Lung (tissue), 11 donors: ENCODE measurements at regions not wholly inside any gene's neighbourhood (a gene's known extent, or its start where the extent isn't known, plus 50 kb on each side); places are given as distances from the start of the nearest gene placed in this dataset.

ENCODE experiments used
- ATAC-seq: fragments of 200-7000 bp; cut with Tn5 transposase; one replicate; pipeline ENCODE4 v1.9.1; 2020; ENCODE audit warnings: moderate number of reproducible peaks; ENCODE audit not compliant: insufficient read depth, low FRiP score
- DNase-seq, 3 donors: peaks; one replicate each; pipeline ENCODE4 v3.0.0-alpha.2; 2013 to 2017
- H3K27ac ChIP-seq, 2 donors: one replicate each; pipeline ENCODE4 v1.5.1; 2013; ENCODE audit warnings: mild to moderate bottlenecking in 2 of 2, moderate library complexity in 2 of 2, control low read depth in 1 of 2, inconsistent platforms in 1 of 2, low read depth in 1 of 2, low read length in 1 of 2
- H3K27me3 ChIP-seq, 3 donors: one replicate each; pipeline ENCODE4 v1.5.1; 2013; ENCODE audit warnings: low read length in 2 of 3; ENCODE audit not compliant: control insufficient read depth in 3 of 3, insufficient read depth in 3 of 3
- H3K36me3 ChIP-seq, 4 donors: one replicate each; pipeline ENCODE4 v1.5.1; 2013; ENCODE audit warnings: low read length in 4 of 4, mild to moderate bottlenecking in 1 of 4, moderate library complexity in 1 of 4; ENCODE audit not compliant: control insufficient read depth in 4 of 4, insufficient read depth in 4 of 4
- H3K4me1 ChIP-seq, 5 donors: one replicate each; pipeline ENCODE4 v1.5.1; 2013; ENCODE audit warnings: low read length in 5 of 5, mild to moderate bottlenecking in 2 of 5, moderate library complexity in 1 of 5; ENCODE audit not compliant: control insufficient read depth in 5 of 5, insufficient read depth in 5 of 5
- H3K4me3 ChIP-seq: one replicate; pipeline ENCODE4 v1.5.1; 2013; ENCODE audit warnings: mild to moderate bottlenecking, control low read depth, moderate library complexity
- H3K9ac ChIP-seq, 2 donors: one replicate each; pipeline ENCODE4 v1.5.1; 2013; ENCODE audit warnings: low read length in 2 of 2, control low read depth in 1 of 2; ENCODE audit not compliant: insufficient read depth in 1 of 2
- H3K9me3 ChIP-seq, 4 donors: one replicate each; pipeline ENCODE4 v1.5.1; 2013; ENCODE audit warnings: low read length in 3 of 4, mild to moderate bottlenecking in 1 of 4, moderate library complexity in 1 of 4; ENCODE audit not compliant: control insufficient read depth in 4 of 4, insufficient read depth in 3 of 4
- CTCF ChIP-seq: IDR thresholded peaks from 2 replicates; pipeline ENCODE4 v1.5.1; 2012; ENCODE audit warnings: mild to moderate bottlenecking; ENCODE audit errors: control extremely low read depth, extremely low read depth
- WGBS, 2 donors: extraction: QIAGEN DNeasy Blood & Tissue Kit; methylation state at CpG; one replicate each; pipeline ENCODE4 v1.1.7; 2013; 5-methylcytosine and 5-hydroxymethylcytosine counted together
- donor health status: control.
- donor health status: control.
- donor health status: Bipolar disorder and iron deficiency.
- donor health status: healthy.
- donor health status: DM: yes; HTN: yes; CAD: no.

- WGBS, 2 donors = 26 to 47% methylated on average over 2 of the region's 2 CpGs
Observed at GRCh38 chr13:77480066-77480465, 55.4 kb upstream of the SCEL start.

GRCh38 chr13:77479326-77479725, 56.2 kb upstream of the SCEL start:
- Histone ChIP-seq H3K27ac (no peak overlapping the region), H3K9ac (no peak overlapping the region), H3K9me3 (no peaks in the 10 kb centered on the region), H3K4me1 (peaks cover 0 to 21% (median 0%) of the 10 kb centered on the region in 5 donors), H3K27me3 (no peaks in the 10 kb centered on the region), H3K4me3 (no peak overlapping the region), H3K36me3 (no peaks in the 10 kb centered on the region)
- ATAC-seq (no peak), DNase-seq (no peak)
- TF ChIP-seq CTCF = no peak
- WGBS, 2 donors = 76 to 84% methylated on average over 2 of the region's 2 CpGs

More at GRCh38 chr13:77480066-77480465, 55.4 kb upstream of the SCEL start:
- H3K36me3 ChIP-seq = no peaks in the 10 kb centered on the region
- no peaks in the 10 kb centered on the region for H3K27me3 ChIP-seq
- ATAC-seq (no peak), DNase-seq (peak in 2 of 3 donors; percentile 18 to 20)
- H3K4me3 ChIP-seq = no peak overlapping the region
- no peak for TF ChIP-seq CTCF
- H3K9ac ChIP-seq = no peak overlapping the region
- no peak overlapping the region for H3K27ac ChIP-seq
- H3K4me1 ChIP-seq = peaks cover 0 to 21% (median 0%) of the 10 kb centered on the region in 5 donors
- H3K9me3 ChIP-seq = no peaks in the 10 kb centered on the region

- 69 to 87% methylated on average over 3 of the region's 3 CpGs for WGBS, 2 donors
- Histone ChIP-seq H3K36me3 (no peaks in the 10 kb centered on the region), H3K4me1 (peaks cover 0 to 21% (median 0%) of the 10 kb centered on the region in 5 donors), H3K27me3 (no peaks in the 10 kb centered on the region), H3K9ac (peak overlapping the region in 1 of 2 donors; percentile 95), H3K9me3 (no peaks in the 10 kb centered on the region), H3K4me3 (no peak overlapping the region), H3K27ac (no peak overlapping the region)
- ATAC-seq (no peak), DNase-seq (peak in 1 of 3 donors; percentile 14)
- TF ChIP-seq CTCF = no peak
Observed at GRCh38 chr13:77477299-77477848, 58.1 kb upstream of the SCEL start.

- no peak overlapping the region for H3K27ac ChIP-seq
- no peaks in the 10 kb centered on the region for H3K27me3 ChIP-seq
- H3K4me1 ChIP-seq = peaks cover 0 to 21% (median 0%) of the 10 kb centered on the region in 5 donors
- DNase-seq (no peak), ATAC-seq (no peak)
- no peak overlapping the region for H3K9ac ChIP-seq
- H3K9me3 ChIP-seq = no peaks in the 10 kb centered on the region
- H3K4me3 ChIP-seq = no peak overlapping the region
- no peak for TF ChIP-seq CTCF
- no peaks in the 10 kb centered on the region for H3K36me3 ChIP-seq
Observed at GRCh38 chr13:77476456-77476855, 59.0 kb upstream of the SCEL start.
